Spleen (tissue), 11 donors: ENCODE measurements at regions not wholly inside any gene's neighbourhood (a gene's known extent, or its start where the extent isn't known, plus 50 kb on each side); places are given as distances from the start of the nearest gene placed in this dataset.
"Not testable (repeated sequence)": the region's sequence is repeated elsewhere in the genome, so short reads cannot be mapped to it uniquely, and the experiment has no call there.

Experiments
- DNase-seq: peaks from one replicate; pipeline ENCODE4 v3.0.0-alpha.2; 2020
- H3K27ac ChIP-seq, 8 donors: fragments of 200-600 bp; sonication (generic) in 7 of 8; 1 replicate in 4 of 8; 2 replicates in 4 of 8; pipeline versions ENCODE4 v1.5.0 to v1.8.0; 2016 to 2021; ENCODE audit warnings: inconsistent platforms in 4 of 8, mild to moderate bottlenecking in 4 of 8, moderate library complexity in 1 of 8
- H3K27me3 ChIP-seq, 7 donors: fragments of 200-600 bp; sonication (generic) in 6 of 7; replicated peaks in 1 of 7; 1 replicate in 4 of 7; 2 replicates in 3 of 7; pipeline versions ENCODE4 v1.5.0 to v1.8.0; 2016 to 2021; ENCODE audit warnings: inconsistent platforms in 3 of 7, mild to moderate bottlenecking in 1 of 7
- H3K36me3 ChIP-seq, 6 donors: fragments of 200-600 bp; sonication (generic) in 5 of 6; 1 replicate in 4 of 6; 2 replicates in 2 of 6; pipeline versions ENCODE4 v1.5.0 to v1.8.0; 2016 to 2021; ENCODE audit warnings: inconsistent platforms in 2 of 6
- H3K4me1 ChIP-seq, 6 donors: fragments of 200-600 bp; sonication (generic) in 5 of 6; 1 replicate in 3 of 6; 2 replicates in 3 of 6; pipeline versions ENCODE4 v1.5.0 to v1.8.0; 2016 to 2021; ENCODE audit warnings: inconsistent platforms in 3 of 6
- H3K4me3 ChIP-seq, 8 donors: fragments of 200-600 bp; sonication (generic) in 7 of 8; 1 replicate in 4 of 8; 2 replicates in 4 of 8; pipeline versions ENCODE4 v1.5.0 to v1.8.0; 2016 to 2021; ENCODE audit warnings: inconsistent platforms in 4 of 8, mild to moderate bottlenecking in 4 of 8, moderate library complexity in 2 of 8
- H3K9me3 ChIP-seq, 8 donors: fragments of 200-600 bp; sonication (generic) in 7 of 8; 1 replicate in 4 of 8; 2 replicates in 4 of 8; pipeline versions ENCODE4 v1.5.0 to v1.8.0; 2016 to 2021; ENCODE audit warnings: inconsistent platforms in 4 of 8
- POLR2A ChIP-seq, 3 donors: fragments of 450-650 bp; IDR thresholded peaks; one replicate each; pipeline ENCODE4 v1.5.1; 2017; ENCODE audit warnings: antibody characterized with exemption in 3 of 3, mild to moderate bottlenecking in 1 of 3
- POLR2AphosphoS5 ChIP-seq, 3 donors: sonication (generic); formaldehyde crosslinking; IDR thresholded peaks; one replicate each; pipeline ENCODE4 v1.5.1; 2017; ENCODE audit warnings: antibody characterized with exemption in 3 of 3
- WGBS, 5 donors: extraction: QIAGEN DNeasy Blood & Tissue Kit in 3 of 5; methylation state at CpG; one replicate each; pipeline versions ENCODE4 v1.1.5 to v1.1.7; 2013 to 2018; 5-methylcytosine and 5-hydroxymethylcytosine counted together
- intact Hi-C: fragments of 100-400 bp; cut with DNase I; formaldehyde crosslinking; loops from one replicate; pipeline ENCODE4 v1.15.0; 2023; ENCODE audit warnings: low total_unique reads
- TF ChIP-seq, protein P1 (sequence below), 11 experiments: fragments of 200-600 bp in 7 of 11; fragments of 450-650 bp in 4 of 11; sonication (generic) in 4 of 11; IDR thresholded peaks in 8 of 11; conservative IDR thresholded peaks in 3 of 11; 1 replicate in 7 of 11; 2 replicates in 4 of 11; pipeline versions ENCODE4 v1.4.0 to v1.8.0; 2016 to 2021; ENCODE audit warnings: antibody characterized with exemption in 11 of 11, inconsistent platforms in 4 of 11, mild to moderate bottlenecking in 1 of 11
- donor health status: healthy with polysubstance abuse.
- donor health status: DM: no; HTN: no; CAD: no; lungs with moderate emphysema.
- donor health status: DM: no; HTN: no; CAD: no.
- donor health status: Bipolar disorder and iron deficiency.
- donor health status: healthy.
- donor health status: DM: no; HTN: no; CAD: no.
- donor health status: DM: yes; HTN: yes; CAD: no.

DNA sequence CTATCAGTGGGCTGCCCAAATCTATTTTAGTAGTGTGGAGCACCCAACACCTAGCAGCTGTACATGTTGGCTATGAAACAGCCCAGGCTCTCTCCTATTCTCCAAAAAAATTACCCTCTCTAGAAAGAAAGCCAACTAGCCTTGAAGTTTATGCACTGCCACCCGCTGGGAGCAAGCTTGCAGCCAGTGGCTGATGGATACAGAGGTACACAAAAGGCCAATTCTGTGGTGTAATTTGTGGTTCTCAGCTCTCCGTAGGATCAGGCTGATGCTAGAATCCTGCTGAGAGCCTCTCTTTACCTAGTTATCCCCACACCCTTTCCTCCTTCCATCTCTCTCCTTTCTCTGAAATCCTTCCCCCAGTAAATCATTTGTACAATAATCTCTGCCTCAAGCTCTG is 1120.7 kb downstream of the DIAPH3 start:
- Histone ChIP-seq H3K4me3 (no peak overlapping the region), H3K36me3 (no peaks in the 10 kb centered on the region), H3K9me3 (no peaks in the 10 kb centered on the region), H3K27me3 (no peaks in the 10 kb centered on the region), H3K4me1 (no peaks in the 10 kb centered on the region), H3K27ac (no peak overlapping the region)
- TF ChIP-seq, protein P1, sequence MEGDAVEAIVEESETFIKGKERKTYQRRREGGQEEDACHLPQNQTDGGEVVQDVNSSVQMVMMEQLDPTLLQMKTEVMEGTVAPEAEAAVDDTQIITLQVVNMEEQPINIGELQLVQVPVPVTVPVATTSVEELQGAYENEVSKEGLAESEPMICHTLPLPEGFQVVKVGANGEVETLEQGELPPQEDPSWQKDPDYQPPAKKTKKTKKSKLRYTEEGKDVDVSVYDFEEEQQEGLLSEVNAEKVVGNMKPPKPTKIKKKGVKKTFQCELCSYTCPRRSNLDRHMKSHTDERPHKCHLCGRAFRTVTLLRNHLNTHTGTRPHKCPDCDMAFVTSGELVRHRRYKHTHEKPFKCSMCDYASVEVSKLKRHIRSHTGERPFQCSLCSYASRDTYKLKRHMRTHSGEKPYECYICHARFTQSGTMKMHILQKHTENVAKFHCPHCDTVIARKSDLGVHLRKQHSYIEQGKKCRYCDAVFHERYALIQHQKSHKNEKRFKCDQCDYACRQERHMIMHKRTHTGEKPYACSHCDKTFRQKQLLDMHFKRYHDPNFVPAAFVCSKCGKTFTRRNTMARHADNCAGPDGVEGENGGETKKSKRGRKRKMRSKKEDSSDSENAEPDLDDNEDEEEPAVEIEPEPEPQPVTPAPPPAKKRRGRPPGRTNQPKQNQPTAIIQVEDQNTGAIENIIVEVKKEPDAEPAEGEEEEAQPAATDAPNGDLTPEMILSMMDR (IDR thresholded peaks at IDR 0.05 in 8 of 11, conservative IDR thresholded peaks at IDR 0.05 in 3 of 11) = no peak
- TF ChIP-seq POLR2AphosphoS5 (IDR thresholded peaks at IDR 0.05) = no peak
- no peak for TF ChIP-seq POLR2A (IDR thresholded peaks at IDR 0.05)
- DNase-seq = no peak
- WGBS, 5 donors = 76 to 95% (median 85%) methylated on average over 2 of the region's 2 CpGs
- intact Hi-C loops = no loop called here

DNA sequence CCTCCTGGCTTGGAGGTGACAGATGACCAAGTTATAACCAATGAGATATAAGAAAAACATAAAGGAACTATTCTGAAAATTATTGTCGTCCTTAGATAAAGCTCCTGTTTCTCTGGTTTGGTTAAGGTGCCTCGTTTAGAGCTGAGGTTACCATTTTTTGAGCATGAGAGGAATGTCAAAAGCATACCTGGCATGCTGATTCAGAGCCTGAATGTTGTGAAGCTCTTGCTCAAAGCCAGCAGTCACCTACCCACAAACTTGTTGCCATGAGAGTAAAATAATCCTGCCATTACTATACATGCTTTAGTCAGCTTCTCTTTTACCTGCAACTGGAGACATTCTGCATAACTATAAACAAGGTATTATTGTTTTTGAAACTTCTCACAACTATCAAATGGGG is 1116.2 kb downstream of the DIAPH3 start:
- no peak for DNase-seq
- H3K27ac ChIP-seq = no peak overlapping the region
- H3K4me1 ChIP-seq = no peaks in the 10 kb centered on the region
- intact Hi-C loops = no loop called here
- no peaks in the 10 kb centered on the region for H3K27me3 ChIP-seq
- no peaks in the 10 kb centered on the region for H3K9me3 ChIP-seq
- TF ChIP-seq, protein P1 (IDR thresholded peaks at IDR 0.05 in 8 of 11, conservative IDR thresholded peaks at IDR 0.05 in 3 of 11) = no peak
- TF ChIP-seq POLR2A (IDR thresholded peaks at IDR 0.05) (no peak), POLR2AphosphoS5 (IDR thresholded peaks at IDR 0.05) (no peak)
- 69 to 85% (median 75%) methylated on average over 2 of the region's 2 CpGs for WGBS, 5 donors
- no peaks in the 10 kb centered on the region for H3K36me3 ChIP-seq
- H3K4me3 ChIP-seq = no peak overlapping the region

DNA sequence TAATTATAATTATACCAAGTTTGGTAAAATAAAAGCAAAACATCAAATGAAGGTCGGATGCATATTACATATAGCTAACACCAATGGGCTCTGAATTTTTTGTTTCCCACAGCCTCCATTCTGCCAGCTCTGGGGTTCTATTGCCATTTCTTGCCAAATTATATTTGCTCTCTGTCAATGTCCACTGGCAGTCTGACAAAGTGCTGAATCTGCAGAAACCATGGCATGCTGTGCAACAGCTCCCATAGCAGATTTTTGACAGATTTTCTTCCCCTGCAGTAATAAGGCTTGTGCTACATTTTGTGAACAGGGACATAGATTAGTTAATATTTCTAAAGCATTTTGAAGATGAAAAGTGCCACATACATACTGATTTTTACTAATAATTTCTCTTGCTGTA is 1102.1 kb downstream of the DIAPH3 start:
- H3K4me1 ChIP-seq = no peaks in the 10 kb centered on the region
- no peaks in the 10 kb centered on the region for H3K27me3 ChIP-seq
- H3K9me3 ChIP-seq = no peaks in the 10 kb centered on the region
- DNase-seq = no peak
- no peak overlapping the region for H3K27ac ChIP-seq
- no peaks in the 10 kb centered on the region for H3K36me3 ChIP-seq
- 72 to 89% (median 83%) methylated on average over 1 of the region's 1 CpG for WGBS, 5 donors
- no peak for TF ChIP-seq POLR2AphosphoS5 (IDR thresholded peaks at IDR 0.05)
- TF ChIP-seq, protein P1 (IDR thresholded peaks at IDR 0.05 in 8 of 11, conservative IDR thresholded peaks at IDR 0.05 in 3 of 11) = no peak
- no peak for TF ChIP-seq POLR2A (IDR thresholded peaks at IDR 0.05)
- no peak overlapping the region for H3K4me3 ChIP-seq
- intact Hi-C loops = no loop called here

DNA sequence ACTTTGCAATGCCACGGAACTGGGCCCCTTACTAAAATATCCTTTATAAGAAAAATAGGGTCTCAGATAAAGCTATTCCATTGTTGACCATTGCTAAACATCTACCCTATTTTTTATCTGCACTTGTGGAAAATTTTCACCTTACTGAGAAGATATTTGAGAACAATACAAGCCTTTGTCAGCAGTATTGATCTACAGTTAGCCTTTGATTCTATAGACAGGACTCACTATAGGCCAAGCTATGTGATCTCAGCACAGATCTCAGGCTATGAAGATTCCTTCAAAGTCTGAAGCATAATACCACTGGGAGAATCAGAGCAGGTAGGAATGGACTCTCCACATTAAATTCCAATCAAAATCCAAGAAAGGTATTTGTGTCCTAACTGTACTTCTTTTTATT is 1099.7 kb downstream of the DIAPH3 start:
- no peaks in the 10 kb centered on the region for H3K4me1 ChIP-seq
- H3K9me3 ChIP-seq = no peaks in the 10 kb centered on the region
- no peaks in the 10 kb centered on the region for H3K36me3 ChIP-seq
- TF ChIP-seq POLR2A (IDR thresholded peaks at IDR 0.05) (no peak), POLR2AphosphoS5 (IDR thresholded peaks at IDR 0.05) (no peak)
- TF ChIP-seq, protein P1 (IDR thresholded peaks at IDR 0.05 in 8 of 11, conservative IDR thresholded peaks at IDR 0.05 in 3 of 11) = no peak
- DNase-seq = no peak
- no peaks in the 10 kb centered on the region for H3K27me3 ChIP-seq
- intact Hi-C loops = no loop called here
- H3K27ac ChIP-seq = no peak overlapping the region
- 77 to 97% (median 91%) methylated on average over 1 of the region's 1 CpG for WGBS, 5 donors
- no peak overlapping the region for H3K4me3 ChIP-seq

DNA sequence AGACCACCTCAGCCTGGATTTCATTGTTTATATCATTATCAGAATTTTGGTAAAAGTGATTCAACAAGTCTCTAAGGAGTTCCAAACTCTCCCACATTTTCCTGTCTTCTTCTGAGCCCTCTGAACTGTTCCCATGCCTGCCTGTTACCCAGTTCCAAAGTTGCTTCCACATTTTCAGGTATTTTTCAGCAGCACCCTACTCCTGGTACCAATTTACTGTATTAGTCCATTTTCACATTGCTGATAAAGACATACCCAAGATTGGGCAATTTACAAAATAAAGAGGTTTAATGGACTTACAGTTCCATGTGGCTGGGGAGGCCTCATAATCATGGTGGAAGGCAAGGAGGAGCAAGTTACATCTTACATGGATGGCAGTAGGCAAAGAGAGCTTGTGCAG is 1087.3 kb downstream of the DIAPH3 start:
- intact Hi-C loops, DNase-seq: not testable (repeated sequence)

More for the DNA sequence above, 1087.3 kb downstream of the DIAPH3 start:
- H3K9me3 ChIP-seq = peaks cover 0 to 47% (median 36%) of the 10 kb centered on the region in 8 donors
- H3K27ac ChIP-seq, H3K4me1 ChIP-seq, H3K36me3 ChIP-seq, H3K4me3 ChIP-seq, H3K27me3 ChIP-seq: not testable (repeated sequence)
